Mesenchymal stem cell (in vitro differentiated cells and primary cell): ENCODE measurements at regions not wholly inside any gene's neighbourhood (a gene's known extent, or its start where the extent isn't known, plus 50 kb on each side); places are given as distances from the start of the nearest gene placed in this dataset.
A peak's percentile ranks its signal among the peaks of the same experiment; 100 is the strongest.

ENCODE experiments used
- DNase-seq: peaks from one replicate; pipeline ENCODE4 v3.0.0-alpha.2; 2013
- H2AFZ ChIP-seq: one replicate; pipeline ENCODE4 v1.6.1; 2013; ENCODE audit warnings: low read depth, mild to moderate bottlenecking, control low read depth, inconsistent platforms, low read length, moderate library complexity
- H2AK5ac ChIP-seq: 2 replicates; pipeline ENCODE4 v1.6.1; 2013; ENCODE audit warnings: low read length, moderate library complexity, mild to moderate bottlenecking, inconsistent platforms; ENCODE audit not compliant: severe bottlenecking
- H2BK120ac ChIP-seq: one replicate; pipeline ENCODE4 v1.6.1; 2013; ENCODE audit warnings: low read depth, mild to moderate bottlenecking, inconsistent platforms, low read length, moderate library complexity
- H2BK12ac ChIP-seq, 2 experiments: one replicate each; pipeline ENCODE4 v1.6.1; 2013; ENCODE audit warnings: inconsistent platforms in 2 of 2, low read length in 2 of 2, mild to moderate bottlenecking in 2 of 2, moderate library complexity in 2 of 2, control low read depth in 1 of 2
- H2BK15ac ChIP-seq: one replicate; pipeline ENCODE4 v1.6.1; 2013; ENCODE audit warnings: mild to moderate bottlenecking, low read depth, inconsistent platforms; ENCODE audit not compliant: poor library complexity, severe bottlenecking
- H2BK5ac ChIP-seq: 2 replicates; pipeline ENCODE4 v1.6.1; 2013; ENCODE audit warnings: low read depth, mild to moderate bottlenecking, low read length, control low read depth, inconsistent platforms; ENCODE audit not compliant: poor library complexity, severe bottlenecking
- H3K14ac ChIP-seq, 2 experiments: one replicate each; pipeline ENCODE4 v1.6.1; 2013; ENCODE audit warnings: inconsistent platforms in 2 of 2, low read length in 2 of 2, control low read depth in 1 of 2, mild to moderate bottlenecking in 1 of 2, moderate library complexity in 1 of 2
- H3K18ac ChIP-seq, 2 experiments: one replicate each; pipeline ENCODE4 v1.6.1; 2013; ENCODE audit warnings: inconsistent platforms in 2 of 2, low read length in 2 of 2, control low read depth in 1 of 2, low read depth in 1 of 2, mild to moderate bottlenecking in 1 of 2
- H3K23ac ChIP-seq, 2 experiments: one replicate each; pipeline ENCODE4 v1.6.1; 2013; ENCODE audit warnings: inconsistent platforms in 2 of 2, low read length in 2 of 2, mild to moderate bottlenecking in 2 of 2, moderate library complexity in 2 of 2, control low read depth in 1 of 2
- H3K27ac ChIP-seq: 2 replicates; pipeline ENCODE4 v1.5.1; 2013; ENCODE audit warnings: mild to moderate bottlenecking, moderate library complexity, low read length, control low read depth, inconsistent platforms; ENCODE audit not compliant: poor library complexity, severe bottlenecking
- H3K27me3 ChIP-seq, 2 experiments: 2 replicates each; pipeline versions ENCODE4 v1.6.1 to v1.7.0; 2013; ENCODE audit warnings: low read length in 2 of 2, mild to moderate bottlenecking in 2 of 2, moderate library complexity in 2 of 2, control low read depth in 1 of 2, inconsistent platforms in 1 of 2; ENCODE audit not compliant: control insufficient read depth in 1 of 2, insufficient read depth in 1 of 2
- H3K36me3 ChIP-seq, 2 experiments: 2 replicates each; pipeline versions ENCODE4 v1.6.1 to v1.7.0; 2013; ENCODE audit warnings: low read length in 2 of 2, control low read depth in 1 of 2, inconsistent platforms in 1 of 2, low read depth in 1 of 2, mild to moderate bottlenecking in 1 of 2; ENCODE audit not compliant: insufficient read depth in 2 of 2, control insufficient read depth in 1 of 2
- H3K4ac ChIP-seq, 2 experiments: one replicate each; pipeline ENCODE4 v1.6.1; 2013; ENCODE audit warnings: inconsistent platforms in 2 of 2, low read length in 2 of 2, mild to moderate bottlenecking in 2 of 2, moderate library complexity in 2 of 2, control low read depth in 1 of 2, low read depth in 1 of 2
- H3K4me1 ChIP-seq: 2 replicates; pipeline ENCODE4 v1.6.1; 2013; ENCODE audit warnings: low read depth, low read length, control low read depth; ENCODE audit not compliant: control insufficient read depth, insufficient read depth
- H3K4me2 ChIP-seq: 2 replicates; pipeline ENCODE4 v1.6.1; 2013; ENCODE audit warnings: low read length, mild to moderate bottlenecking, inconsistent platforms; ENCODE audit not compliant: poor library complexity, severe bottlenecking
- H3K4me3 ChIP-seq, 2 experiments: 2 replicates each; pipeline versions ENCODE4 v1.5.1 to v1.7.0; 2013; ENCODE audit warnings: low read length in 2 of 2, mild to moderate bottlenecking in 2 of 2, control low read depth in 1 of 2, low read depth in 1 of 2; ENCODE audit not compliant: insufficient read depth in 1 of 2
- H3K79me1 ChIP-seq: replicated peaks from 2 replicates; pipeline ENCODE4 v1.6.1; 2013; ENCODE audit warnings: mild to moderate bottlenecking, control low read depth, low read length, inconsistent platforms; ENCODE audit not compliant: poor library complexity, severe bottlenecking
- H3K9ac ChIP-seq: 2 replicates; pipeline ENCODE4 v1.7.0; 2013; ENCODE audit warnings: mild to moderate bottlenecking, low read length, moderate library complexity
- H3K9me3 ChIP-seq: 2 replicates; pipeline ENCODE4 v1.7.0; 2013; ENCODE audit warnings: mild to moderate bottlenecking, low read length; ENCODE audit not compliant: control insufficient read depth
- H4K8ac ChIP-seq: one replicate; pipeline ENCODE4 v1.6.1; 2013; ENCODE audit warnings: inconsistent platforms, mild to moderate bottlenecking, low read length, moderate library complexity
- H4K91ac ChIP-seq: one replicate; pipeline ENCODE4 v1.6.1; 2013; ENCODE audit warnings: mild to moderate bottlenecking, low read length, inconsistent platforms
- WGBS: methylation state at CpG from one replicate; pipeline ENCODE4 v1.1.7; 2013; ENCODE audit warnings: mixed read lengths; 5-methylcytosine and 5-hydroxymethylcytosine counted together

GRCh38 chr4:156495091-156495490 lies 476.5 kb downstream of the PDGFC start:
- no peak overlapping the region for H4K8ac ChIP-seq
- H3K4ac ChIP-seq: no peak overlapping the region
- no peaks in the 10 kb centered on the region for H3K9me3 ChIP-seq
- no peak overlapping the region for H3K23ac ChIP-seq
- H2BK120ac ChIP-seq: no peak overlapping the region
- peak overlapping the region; percentile 3 for H3K9ac ChIP-seq
- no peak overlapping the region for H2AFZ ChIP-seq
- no peaks in the 10 kb centered on the region for H3K4me1 ChIP-seq
- no peaks in the 10 kb centered on the region for H3K79me1 ChIP-seq
- no peak overlapping the region for H2BK15ac ChIP-seq
- H3K27ac ChIP-seq: no peak overlapping the region
- no peak overlapping the region for H3K4me3 ChIP-seq
- no peak overlapping the region for H4K91ac ChIP-seq
- H3K36me3 ChIP-seq: no peaks in the 10 kb centered on the region
- H2AK5ac ChIP-seq: no peak overlapping the region
- no peak for DNase-seq
- no peaks in the 10 kb centered on the region for H3K27me3 ChIP-seq
- H2BK12ac ChIP-seq: no peak overlapping the region
- no peak overlapping the region for H3K18ac ChIP-seq
- H3K14ac ChIP-seq: no peak overlapping the region
- no peak overlapping the region for H2BK5ac ChIP-seq
- no peak overlapping the region for H3K4me2 ChIP-seq

DNA sequence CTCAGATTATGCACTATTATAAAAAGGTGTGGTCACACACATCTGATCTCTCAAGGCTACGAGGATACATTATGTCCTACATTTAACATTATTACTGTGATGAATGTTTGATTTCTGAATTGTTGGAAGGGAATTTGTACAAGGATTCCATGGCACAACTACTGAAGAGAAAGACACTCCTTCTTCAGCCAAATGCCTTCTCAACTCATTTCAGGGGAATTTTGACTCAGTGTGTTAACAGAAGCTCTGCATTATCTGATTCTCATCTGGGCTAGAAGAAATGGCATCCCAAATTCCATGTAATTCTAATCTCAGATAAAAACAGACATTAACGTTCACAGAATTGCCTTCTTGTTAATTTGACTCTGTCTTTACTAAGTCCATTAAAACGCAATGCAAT lies 477.7 kb downstream of the PDGFC start:
- no peaks in the 10 kb centered on the region for H3K9me3 ChIP-seq
- H3K4me1 ChIP-seq: no peaks in the 10 kb centered on the region
- H3K27me3 ChIP-seq: no peaks in the 10 kb centered on the region
- no peak for DNase-seq
- H2AK5ac ChIP-seq: no peak overlapping the region
- WGBS: 55% methylated on average over 2 of the region's 3 CpGs
- no peak overlapping the region for H3K4me3 ChIP-seq
- peak overlapping the region; percentile 4 for H3K9ac ChIP-seq
- no peak overlapping the region for H2AFZ ChIP-seq
- no peak overlapping the region for H4K8ac ChIP-seq
- H3K14ac ChIP-seq: no peak overlapping the region
- H3K27ac ChIP-seq: no peak overlapping the region
- H2BK120ac ChIP-seq: no peak overlapping the region
- H2BK12ac ChIP-seq: no peak overlapping the region
- no peak overlapping the region for H3K4ac ChIP-seq
- no peak overlapping the region for H4K91ac ChIP-seq
- H2BK5ac ChIP-seq: no peak overlapping the region
- no peaks in the 10 kb centered on the region for H3K36me3 ChIP-seq
- no peak overlapping the region for H3K23ac ChIP-seq
- no peak overlapping the region for H3K18ac ChIP-seq
- H2BK15ac ChIP-seq: no peak overlapping the region
- no peaks in the 10 kb centered on the region for H3K79me1 ChIP-seq
- H3K4me2 ChIP-seq: no peak overlapping the region

GRCh38 chr4:156487107-156487506 lies 484.5 kb downstream of the PDGFC start:
- no peaks in the 10 kb centered on the region for H3K79me1 ChIP-seq
- H3K27me3 ChIP-seq: no peaks in the 10 kb centered on the region
- no peak overlapping the region for H3K9ac ChIP-seq
- no peak overlapping the region for H4K91ac ChIP-seq
- WGBS: 94% methylated on average over 6 of the region's 6 CpGs
- no peak overlapping the region for H3K23ac ChIP-seq
- no peak for DNase-seq
- no peak overlapping the region for H2BK12ac ChIP-seq
- no peak overlapping the region for H3K18ac ChIP-seq
- H3K4me1 ChIP-seq: no peaks in the 10 kb centered on the region
- H2BK120ac ChIP-seq: no peak overlapping the region
- no peak overlapping the region for H3K4ac ChIP-seq
- H3K36me3 ChIP-seq: no peaks in the 10 kb centered on the region
- H3K4me3 ChIP-seq: no peak overlapping the region
- H3K14ac ChIP-seq: no peak overlapping the region
- no peak overlapping the region for H3K27ac ChIP-seq
- H2AK5ac ChIP-seq: no peak overlapping the region
- no peak overlapping the region for H2BK15ac ChIP-seq
- no peak overlapping the region for H3K4me2 ChIP-seq
- H4K8ac ChIP-seq: peak overlapping the region; percentile 42
- no peak overlapping the region for H2AFZ ChIP-seq
- H2BK5ac ChIP-seq: no peak overlapping the region
- H3K9me3 ChIP-seq: no peaks in the 10 kb centered on the region

- no peak overlapping the region for H2BK15ac ChIP-seq
- no peak overlapping the region for H2BK5ac ChIP-seq
These were observed 489.8 kb downstream of the PDGFC start for GRCh38 chr4:156481845-156482244.

More at GRCh38 chr4:156481845-156482244, 489.8 kb downstream of the PDGFC start:
- WGBS: 96% methylated on average over 6 of the region's 11 CpGs
- no peak overlapping the region for H4K91ac ChIP-seq
- no peak overlapping the region for H2AFZ ChIP-seq
- no peak overlapping the region for H4K8ac ChIP-seq
- peak overlapping the region; percentile 19 for H2BK120ac ChIP-seq
- peaks cover 2% of the 10 kb centered on the region for H3K4me1 ChIP-seq
- no peak overlapping the region for H2AK5ac ChIP-seq
- no peaks in the 10 kb centered on the region for H3K27me3 ChIP-seq
- no peak for DNase-seq
- no peak overlapping the region for H3K23ac ChIP-seq
- no peaks in the 10 kb centered on the region for H3K36me3 ChIP-seq
- no peaks in the 10 kb centered on the region for H3K9me3 ChIP-seq
- H3K18ac ChIP-seq: peak overlapping the region in 1 of 2 experiments; percentile 8
- no peaks in the 10 kb centered on the region for H3K79me1 ChIP-seq
- H2BK12ac ChIP-seq: peak overlapping the region in 1 of 2 experiments; percentile 42
- H3K14ac ChIP-seq: no peak overlapping the region
- H3K9ac ChIP-seq: no peak overlapping the region
- H3K4ac ChIP-seq: no peak overlapping the region
- no peak overlapping the region for H3K4me3 ChIP-seq
- no peak overlapping the region for H3K27ac ChIP-seq
- no peak overlapping the region for H3K4me2 ChIP-seq
